Activated CD4-positive, CD25-positive, alpha-beta regulatory T cell treated with anti-CD3 and anti-CD28 coated beads, Interleukin-2, amount 50 U/mL, for 24 hours (primary cell): ENCODE measurements at regions not wholly inside any gene's neighbourhood (a gene's known extent, or its start where the extent isn't known, plus 50 kb on each side); places are given as distances from the start of the nearest gene placed in this dataset.

Experiments used
- ATAC-seq, 2 donors: fragments of 150-1000 bp; cut with Tn5 transposase; one replicate each; pipeline ENCODE4 v1.10.0; 2021; ENCODE audit warnings: mild to moderate bottlenecking in 1 of 2, moderate library complexity in 1 of 2

DNA sequence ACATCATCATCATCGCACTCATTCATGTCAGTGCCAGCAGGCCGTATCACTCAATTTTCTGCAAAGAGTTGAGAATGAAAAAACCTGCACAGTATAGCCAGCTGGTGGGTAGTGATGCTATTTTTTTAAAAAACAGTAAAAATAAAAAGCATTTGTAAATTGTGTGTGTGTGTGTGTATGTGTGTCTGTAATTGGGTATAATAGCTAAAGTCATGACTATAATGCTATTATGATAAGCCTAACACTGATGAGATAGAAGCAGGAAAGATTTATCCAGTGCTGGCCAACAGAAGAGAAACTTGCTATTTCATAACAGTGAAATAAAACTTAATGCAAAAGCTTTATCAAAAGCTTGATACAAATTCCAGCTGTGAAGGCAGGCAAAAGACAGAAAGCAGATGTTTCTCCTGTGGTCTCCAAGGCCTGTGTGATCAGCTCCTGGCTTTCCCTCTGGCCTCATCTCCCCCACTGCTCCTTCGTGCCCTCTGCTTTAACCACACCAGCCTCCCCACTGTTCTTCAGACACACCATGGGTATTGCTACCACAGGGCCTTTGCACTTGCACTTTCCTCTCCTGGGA, 206.2 kb upstream of the IRX5 start:
- ATAC-seq: no peak

DNA sequence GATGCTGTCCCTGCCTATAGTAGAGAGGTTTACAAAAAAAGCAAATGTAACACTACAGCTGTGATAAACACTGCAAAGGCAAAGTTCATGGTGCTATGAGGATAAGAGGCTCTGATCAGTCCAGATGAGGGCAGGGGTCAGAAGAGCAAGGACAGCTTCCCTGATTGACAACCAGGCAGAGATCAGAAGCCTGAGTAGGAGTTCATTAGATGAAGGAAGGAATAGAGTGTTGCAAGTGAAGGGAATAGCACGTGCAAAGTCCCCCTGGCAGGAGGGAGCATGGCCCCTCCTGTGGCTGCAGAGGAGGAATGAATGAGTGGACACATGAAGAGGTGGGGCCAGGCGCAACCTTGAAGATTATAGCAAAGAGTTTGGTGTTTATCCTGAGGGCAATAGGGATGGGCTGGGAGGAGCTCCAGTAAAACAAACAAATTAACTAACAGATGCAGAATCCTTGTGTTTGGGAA, 208.4 kb upstream of the IRX5 start:
- ATAC-seq: no peak

DNA sequence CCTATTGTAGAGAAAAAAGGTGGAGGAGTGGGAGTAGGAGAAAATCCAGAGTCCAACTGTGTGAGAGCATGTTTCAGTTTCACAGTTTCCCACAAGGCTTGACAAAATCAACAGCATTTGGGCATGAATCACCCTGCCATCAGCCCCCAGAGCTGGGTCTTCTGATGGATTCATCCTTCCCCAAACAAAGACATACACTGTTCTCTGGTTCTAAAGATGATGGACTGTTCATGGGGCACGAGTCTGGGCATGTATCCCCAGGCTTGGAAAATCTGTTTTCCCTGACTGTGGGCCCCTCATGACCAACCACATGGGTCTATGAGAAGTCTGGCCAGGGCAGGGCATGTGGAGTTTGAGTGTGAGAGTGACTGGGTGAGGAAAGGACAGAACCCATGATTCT, 210.4 kb upstream of the IRX5 start:
- no peak for ATAC-seq

DNA sequence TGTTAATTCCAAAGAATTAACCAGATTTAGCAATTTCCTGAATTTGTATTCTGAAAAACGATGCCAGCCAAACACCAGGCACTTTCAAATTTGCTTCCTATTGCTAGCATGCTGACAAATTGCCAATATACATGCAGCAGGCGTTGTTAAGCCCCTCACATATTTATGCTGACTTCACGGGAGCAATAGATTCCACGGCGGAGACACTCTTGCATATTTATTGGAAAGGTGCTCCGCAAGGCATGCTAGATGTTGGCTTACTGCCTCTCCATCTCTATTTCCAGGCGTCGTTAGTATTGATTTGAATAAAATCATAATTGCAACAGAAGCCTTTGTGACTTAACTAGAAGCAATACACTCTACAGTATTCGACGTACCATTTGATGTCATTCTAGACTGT, 211.0 kb upstream of the IRX5 start:
- no peak for ATAC-seq

DNA sequence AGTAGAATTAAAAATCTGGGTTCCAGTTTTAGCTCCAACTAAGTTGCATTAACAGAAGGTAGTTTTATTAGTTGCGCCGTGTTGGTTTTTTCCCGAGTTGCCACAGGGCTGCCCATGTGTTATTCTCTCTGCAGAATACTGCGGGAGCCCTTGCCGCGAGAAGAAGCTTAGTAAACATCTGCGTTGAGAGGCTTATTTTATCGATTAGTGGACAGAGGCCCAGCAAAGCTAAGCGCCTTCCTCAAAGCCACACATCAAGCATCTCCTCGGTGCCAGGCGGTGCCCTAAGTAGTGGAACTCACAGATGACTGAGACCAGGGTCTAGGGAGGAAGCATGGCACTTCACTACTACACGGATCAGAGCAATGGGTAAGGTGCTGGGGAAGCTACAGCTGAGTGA, 212.3 kb upstream of the IRX5 start:
- no peak for ATAC-seq

DNA sequence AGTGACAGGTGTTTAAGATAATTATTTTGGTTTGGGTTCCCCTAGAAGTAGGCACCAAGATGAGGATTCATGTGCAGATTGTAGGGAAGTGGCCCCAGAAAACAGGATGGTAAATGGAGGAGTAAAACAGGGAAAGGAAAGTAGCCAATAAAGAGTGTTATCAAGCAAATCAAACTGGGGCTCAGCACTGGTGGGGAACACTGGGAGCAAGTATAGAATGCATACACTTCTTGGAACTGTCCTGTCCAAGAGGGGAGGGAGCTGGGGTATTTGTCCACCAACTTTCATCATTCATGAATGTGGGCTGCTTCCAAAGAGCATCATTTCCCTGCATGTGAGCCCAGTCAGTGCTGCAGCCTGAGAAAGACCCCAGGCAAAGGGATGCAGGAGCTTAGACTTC, 215.7 kb upstream of the IRX5 start:
- ATAC-seq: no peak

DNA sequence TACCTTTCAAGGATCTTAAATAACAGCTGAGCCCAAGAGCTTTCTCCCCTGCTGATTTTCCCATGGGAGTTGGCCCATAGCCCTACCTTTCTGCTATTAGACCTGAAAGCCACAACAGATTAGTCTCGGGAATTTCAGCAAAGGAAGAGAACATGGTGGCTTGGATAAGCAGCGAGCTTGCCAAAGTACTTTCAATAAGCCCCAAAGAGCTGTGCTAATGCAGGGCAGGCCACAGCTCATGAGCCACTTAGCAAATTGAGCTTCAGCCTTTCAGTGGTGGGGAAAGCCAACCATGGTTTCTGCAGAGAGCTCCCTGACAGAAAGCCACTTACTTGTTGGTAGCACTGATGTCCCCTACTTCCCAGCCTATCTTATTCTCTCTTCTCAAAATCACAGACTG, 217.8 kb upstream of the IRX5 start:
- no peak for ATAC-seq

DNA sequence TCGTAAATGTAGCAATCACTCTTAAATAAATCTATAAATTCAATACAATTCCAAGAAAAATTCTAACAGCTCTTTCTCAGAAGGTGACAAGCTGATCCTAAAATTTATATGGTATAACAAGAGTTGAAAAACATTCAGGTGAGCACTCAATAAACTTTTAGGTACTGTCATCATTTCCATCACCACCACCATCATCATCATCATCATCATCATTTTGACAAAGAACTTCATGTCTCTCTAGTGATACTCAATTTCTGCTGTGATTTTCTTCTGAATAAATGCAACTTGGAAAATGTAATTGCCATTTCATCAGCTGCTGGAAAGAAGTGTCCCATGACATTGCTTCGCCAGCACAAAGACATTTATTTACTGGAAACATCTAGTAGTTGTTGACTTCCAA, 222.9 kb upstream of the IRX5 start:
- no peak for ATAC-seq

DNA sequence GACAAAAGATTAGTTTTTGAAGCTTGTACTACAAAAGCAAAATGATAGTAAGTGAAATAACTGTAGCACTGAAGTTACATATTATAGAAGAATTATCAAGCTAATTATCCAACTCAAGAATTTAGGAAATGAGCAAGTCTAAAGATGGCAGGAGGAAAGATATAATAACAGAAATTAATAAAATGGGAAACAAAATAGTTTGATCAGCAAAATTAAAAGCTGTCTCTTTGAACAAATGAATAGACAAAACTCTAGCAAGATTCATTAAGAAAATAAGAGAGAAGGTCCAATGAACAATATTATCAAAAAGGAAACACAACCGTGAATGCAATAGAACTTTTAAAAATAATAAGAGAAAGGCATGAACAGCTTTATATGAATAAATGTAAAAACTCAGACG, 224.3 kb upstream of the IRX5 start:
- ATAC-seq: no peak

DNA sequence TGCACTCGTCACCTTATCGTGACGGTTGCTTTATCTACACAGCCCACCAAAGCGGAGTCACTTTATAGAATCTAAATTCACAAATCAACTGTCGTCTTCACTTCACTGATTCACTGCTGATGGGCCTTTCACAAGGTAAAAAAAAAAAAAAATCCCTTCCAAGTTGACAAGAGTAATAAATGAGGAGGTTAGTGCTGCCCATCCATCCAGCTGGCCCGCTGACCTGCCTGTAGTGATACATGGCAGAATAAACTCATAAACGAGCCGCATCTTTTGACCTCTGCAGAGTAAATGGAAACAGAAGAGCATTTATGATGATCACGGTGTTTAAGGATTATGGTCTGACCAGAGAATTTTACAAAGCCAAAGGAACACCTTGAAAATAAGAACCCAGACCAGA, 227.3 kb upstream of the IRX5 start:
- ATAC-seq: no peak

DNA sequence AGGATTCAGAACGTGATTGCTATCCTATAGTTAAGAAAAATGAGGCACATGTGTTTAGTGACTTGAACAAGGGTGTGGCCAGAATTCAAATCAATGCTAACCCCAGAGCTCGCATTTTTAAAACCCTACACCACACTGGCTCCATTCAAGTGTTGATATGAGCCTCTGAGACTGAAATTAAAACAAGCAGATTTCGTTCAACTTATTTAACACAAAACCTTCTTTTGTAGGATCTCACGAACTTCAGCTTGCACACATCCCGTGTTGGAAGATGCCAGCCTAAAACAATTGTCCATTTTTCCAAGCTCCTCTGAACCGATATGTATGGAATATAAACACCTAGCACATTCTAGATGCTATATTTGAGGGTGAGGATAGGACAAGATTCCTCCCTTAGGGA, 231.0 kb upstream of the IRX5 start:
- no peak for ATAC-seq

DNA sequence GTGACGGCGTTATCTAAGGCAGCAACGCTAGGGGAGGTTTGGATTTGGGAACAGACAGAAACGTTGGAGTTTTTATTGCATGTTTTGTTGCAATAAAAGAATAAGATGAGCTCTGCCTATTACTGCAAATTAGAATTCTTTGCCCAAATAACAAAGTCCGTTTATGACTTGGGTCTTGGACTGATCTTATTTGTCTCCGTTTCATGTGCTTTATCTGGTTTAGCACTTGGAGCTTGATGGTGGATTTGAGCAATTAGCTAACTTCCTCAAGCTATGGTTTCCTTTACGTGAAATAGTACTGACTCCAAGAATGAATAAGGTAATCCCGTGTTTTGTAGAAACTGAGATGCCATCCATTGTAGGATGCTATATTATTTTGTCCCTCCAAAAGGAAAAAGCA, 233.0 kb upstream of the IRX5 start:
- ATAC-seq: no peak

DNA sequence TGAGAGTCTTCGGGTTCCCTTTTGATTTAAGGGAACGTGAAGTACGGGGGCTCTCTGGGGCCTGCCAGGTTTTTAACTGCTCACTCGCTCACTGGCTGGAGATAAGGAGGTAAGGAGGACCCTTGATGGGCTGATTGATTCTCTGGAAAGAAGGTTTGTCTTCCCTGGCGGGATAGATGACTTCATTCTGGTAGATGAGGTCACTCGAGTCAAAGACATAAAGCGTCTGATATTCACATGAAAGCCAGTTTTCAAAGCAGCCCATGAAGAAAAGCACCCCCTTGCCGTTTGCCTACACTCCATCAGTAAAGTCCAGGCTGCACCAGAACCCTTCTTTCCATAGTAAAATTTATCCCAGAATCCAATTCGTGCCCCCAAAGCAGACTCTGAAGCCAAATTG, 233.7 kb upstream of the IRX5 start:
- no peak for ATAC-seq

DNA sequence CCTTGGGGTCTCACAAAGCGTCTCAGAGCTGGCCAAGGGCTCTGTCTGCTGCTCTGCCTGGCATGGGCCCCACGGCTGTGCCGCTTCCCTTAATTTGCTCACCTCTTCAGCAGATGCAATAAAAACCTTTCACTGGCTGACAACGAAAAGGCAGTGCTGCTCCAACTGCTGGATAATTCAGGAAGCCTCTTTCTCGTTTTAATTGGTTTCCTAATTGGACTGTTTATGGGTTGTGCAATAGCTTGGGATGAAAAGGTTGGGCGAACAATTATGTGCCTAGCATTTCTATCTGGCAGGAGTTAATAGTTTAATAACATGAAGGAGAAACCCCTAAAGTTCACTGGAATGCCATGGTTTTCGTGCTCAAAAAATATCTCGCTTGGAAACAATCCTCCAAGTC, 234.1 kb upstream of the IRX5 start:
- ATAC-seq: no peak

DNA sequence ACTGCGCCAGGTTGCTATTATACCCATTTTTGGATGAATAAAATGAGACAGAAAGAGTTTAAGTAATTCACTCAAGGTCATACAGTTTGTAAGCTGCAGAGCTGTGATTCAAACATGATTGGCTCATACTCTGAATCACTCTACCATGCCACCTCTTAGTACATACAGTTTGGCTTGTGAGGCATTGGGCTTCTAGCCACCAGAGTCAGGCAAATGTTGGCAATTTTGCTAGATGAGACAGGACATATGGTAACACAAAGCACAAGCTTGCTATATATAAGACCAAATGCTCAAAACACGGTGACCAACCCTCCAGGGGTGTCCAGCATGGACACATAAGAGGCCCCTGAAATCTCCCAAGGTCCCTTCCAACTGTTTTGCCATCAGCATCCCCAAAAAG, 236.0 kb upstream of the IRX5 start:
- ATAC-seq: no peak

DNA sequence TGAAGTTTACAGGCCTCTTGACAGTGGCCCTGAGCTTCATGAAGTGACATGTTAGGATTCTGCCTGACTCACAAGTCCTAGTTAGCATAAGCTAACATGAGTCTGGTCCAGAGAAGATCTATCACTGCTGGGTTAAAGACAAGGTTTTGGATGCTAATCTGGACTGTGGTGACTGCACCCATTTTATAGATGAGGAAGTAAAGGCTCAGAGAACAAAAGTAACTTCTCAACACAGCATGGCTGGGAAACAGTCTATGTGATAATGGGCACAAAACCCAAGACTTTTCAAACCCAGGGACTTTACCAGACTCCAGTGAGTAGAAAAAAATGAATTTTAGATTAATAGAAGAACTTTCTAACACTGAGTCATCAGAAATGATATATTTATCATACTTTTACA, 236.8 kb upstream of the IRX5 start:
- no peak for ATAC-seq

DNA sequence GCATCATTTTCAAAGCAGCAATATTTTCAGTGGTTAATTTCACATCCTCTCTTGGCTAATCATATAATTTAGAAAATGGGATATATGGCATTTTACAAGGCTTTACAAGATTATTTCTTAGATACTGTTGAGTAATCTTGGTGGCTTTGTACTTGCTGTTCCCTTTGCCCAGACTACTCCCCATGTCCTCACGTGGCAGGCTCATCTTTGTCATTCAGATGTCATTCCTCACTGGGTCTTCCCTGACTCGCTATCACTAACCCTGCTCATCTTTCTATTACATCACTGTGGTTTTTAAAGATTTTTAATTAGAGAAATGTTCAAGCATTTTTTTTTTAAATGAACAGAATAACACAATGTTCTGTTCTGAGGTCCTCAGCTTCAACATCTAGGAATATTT, 240.0 kb upstream of the IRX5 start:
- no peak for ATAC-seq

DNA sequence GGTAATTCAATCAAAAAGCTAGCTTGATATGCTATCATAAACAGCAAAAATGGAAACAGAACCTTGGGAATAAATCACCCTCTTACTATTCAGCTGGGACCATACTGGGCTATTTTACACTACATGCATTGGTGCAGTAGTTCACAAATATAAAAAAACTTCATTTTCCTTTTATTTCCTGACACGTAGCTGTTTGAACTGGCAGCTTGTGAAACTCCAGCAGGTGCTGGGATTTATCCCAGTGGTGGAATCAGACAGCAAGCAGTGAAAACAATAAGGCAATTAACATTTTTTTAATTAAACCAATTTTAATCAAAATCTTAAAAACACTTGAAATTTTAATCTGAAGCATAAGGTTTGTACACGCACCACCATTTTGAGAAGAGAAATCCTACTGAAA, 240.4 kb upstream of the IRX5 start:
- no peak for ATAC-seq

DNA sequence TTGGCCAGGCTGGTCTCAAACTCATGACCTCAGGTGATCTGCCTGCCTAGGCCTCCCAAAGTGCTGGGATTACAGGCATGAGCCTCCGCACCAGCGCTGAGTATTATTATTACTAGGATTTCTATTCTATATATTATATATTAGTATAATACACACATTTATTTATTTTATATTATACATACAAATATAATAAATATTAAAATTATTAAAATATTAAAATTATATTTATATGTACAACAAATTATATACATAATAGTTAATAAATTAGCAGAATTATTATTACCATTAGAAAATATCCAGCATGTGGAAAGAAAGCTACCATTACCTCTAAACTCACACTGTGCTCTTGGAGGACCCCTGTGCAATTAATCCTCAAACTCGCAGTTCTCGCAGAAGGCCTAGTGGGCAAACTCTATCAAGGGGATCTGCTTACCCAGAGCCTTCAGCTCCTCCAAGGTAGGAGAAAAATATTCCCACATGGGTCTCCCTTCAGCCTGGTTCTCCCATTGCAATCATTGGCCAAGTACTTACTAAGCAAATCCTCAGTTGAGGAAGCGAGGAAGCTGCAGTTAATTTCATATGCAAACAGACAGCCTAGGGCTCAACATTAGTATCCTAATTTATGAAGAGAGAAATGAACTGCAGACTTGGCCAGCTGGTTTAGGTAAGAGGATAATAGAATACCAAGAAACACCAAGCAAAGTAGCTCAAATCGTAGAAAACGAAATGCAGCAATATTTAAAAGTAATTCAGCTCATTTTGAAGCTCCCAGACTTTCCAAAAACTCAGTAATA, 241.4 kb upstream of the IRX5 start:
- no peak for ATAC-seq

DNA sequence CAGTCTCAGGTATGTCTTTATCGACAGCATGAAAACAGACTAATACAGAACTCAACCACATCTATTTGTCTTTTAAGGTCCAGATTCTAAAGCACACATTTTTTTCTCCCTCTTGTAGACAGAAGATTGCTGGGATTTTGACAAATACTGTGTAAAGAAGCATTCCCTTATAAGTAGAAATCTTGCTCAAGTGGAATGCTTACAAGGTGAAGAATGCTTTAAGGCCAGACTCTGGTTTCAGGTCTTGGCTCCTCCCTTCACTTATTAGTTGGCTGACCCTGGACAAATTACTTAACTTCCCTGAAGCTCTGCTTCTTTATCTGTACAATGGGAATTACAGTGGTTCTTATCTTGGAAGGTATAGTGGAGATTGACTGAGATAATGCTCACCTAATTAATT, 242.3 kb upstream of the IRX5 start:
- no peak for ATAC-seq

DNA sequence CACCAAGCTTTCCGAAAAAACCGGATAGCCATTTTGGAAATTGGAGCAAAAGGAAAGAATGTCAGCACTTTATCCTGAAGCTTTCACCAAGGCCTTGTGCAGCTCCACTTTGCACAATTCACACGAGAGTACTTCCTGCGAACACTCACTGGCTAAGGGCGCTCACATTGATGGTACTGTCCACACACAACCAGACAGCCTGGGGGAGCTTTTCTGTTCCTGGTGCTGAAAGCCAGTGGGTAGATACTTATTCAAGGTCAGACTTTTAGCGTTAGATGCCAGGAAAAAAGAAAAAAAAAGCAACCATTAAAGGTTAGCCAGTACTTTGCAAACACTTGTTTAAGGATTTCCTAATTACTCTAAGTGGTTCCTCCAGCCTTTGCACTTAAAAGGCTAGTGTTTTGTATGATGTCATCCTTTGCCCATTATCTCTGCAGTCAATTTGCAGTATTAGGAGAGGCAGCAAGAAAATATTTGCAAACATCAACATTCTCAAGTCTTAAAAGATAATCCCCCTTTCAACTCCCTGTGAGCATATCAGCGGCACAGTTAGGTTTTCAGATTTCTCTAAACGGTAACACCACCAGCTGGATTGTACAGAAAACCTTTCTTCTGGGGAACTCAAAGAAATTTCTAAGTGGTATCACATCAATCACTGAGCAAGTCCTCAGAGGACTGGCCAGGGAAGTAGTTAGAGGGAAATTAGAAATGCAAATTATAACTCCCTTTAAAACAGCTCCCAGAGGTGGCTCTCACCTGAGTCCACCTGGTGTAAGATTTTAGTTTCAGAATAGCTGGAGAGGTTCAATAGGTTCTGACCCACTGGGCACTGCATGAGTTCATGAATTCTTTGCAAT, 243.4 kb upstream of the IRX5 start:
- no peak for ATAC-seq

DNA sequence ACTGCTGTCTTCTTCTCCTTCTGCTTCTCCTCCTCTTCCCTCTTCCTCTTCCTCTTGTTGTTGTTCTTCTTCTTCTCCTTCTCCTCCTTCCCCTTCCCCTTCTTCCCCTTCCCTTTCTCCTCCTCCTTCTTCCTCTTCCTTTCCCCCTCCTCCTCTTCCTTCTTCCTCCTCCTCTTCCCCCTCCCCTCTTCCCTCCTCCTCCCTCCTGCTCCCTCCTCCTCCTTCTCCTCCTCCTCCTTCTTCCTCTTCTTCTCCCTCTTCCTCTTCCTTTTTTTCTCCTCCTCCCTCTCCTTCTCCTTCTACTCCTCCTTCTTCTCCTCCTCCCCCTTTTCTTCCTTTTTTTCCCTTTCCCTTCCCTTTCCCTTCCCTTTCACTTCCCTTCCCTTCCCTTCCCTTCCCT, 245.0 kb upstream of the IRX5 start:
- no peak for ATAC-seq

DNA sequence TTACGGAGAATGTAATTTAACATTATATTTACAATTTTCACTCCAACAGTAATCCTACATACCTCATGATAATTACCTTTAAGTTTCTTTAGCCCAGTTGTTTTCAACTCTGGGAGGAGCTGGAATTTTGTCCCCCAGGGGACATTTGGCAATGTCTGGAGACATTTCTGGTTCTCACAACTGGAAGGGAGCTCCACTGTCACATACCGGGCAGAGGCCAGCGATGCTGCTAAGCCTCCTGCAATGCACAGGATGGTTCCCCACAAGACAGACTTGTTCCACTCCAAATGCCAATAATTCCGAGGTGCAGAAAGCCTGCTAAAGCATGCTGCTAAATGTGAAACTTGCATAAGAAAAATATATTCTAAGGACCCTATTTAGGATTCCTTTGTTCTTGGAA, 251.1 kb upstream of the IRX5 start:
- no peak for ATAC-seq
